Esophagus muscularis mucosa (tissue), 4 donors: ENCODE measurements at regions not wholly inside any gene's neighbourhood (a gene's known extent, or its start where the extent isn't known, plus 50 kb on each side); places are given as distances from the start of the nearest gene placed in this dataset.

ENCODE experiments used
- CTCF ChIP-seq, 3 experiments: fragments of 200-600 bp in 2 of 3; fragments of 450-650 bp in 1 of 3; sonication (generic) in 2 of 3; IDR thresholded peaks; one replicate each; pipeline ENCODE4 v1.5.1; 2017 to 2019; ENCODE audit warnings: antibody characterized with exemption in 3 of 3, mild to moderate bottlenecking in 2 of 3, moderate library complexity in 1 of 3
- EP300 ChIP-seq: sonication (generic); formaldehyde crosslinking; IDR thresholded peaks from one replicate; pipeline ENCODE4 v1.6.1; 2017; ENCODE audit warnings: antibody characterized with exemption
- POLR2A ChIP-seq: fragments of 450-650 bp; IDR thresholded peaks from one replicate; pipeline ENCODE4 v1.6.1; 2017; ENCODE audit warnings: antibody characterized with exemption, moderate library complexity, mild to moderate bottlenecking, low read depth

DNA sequence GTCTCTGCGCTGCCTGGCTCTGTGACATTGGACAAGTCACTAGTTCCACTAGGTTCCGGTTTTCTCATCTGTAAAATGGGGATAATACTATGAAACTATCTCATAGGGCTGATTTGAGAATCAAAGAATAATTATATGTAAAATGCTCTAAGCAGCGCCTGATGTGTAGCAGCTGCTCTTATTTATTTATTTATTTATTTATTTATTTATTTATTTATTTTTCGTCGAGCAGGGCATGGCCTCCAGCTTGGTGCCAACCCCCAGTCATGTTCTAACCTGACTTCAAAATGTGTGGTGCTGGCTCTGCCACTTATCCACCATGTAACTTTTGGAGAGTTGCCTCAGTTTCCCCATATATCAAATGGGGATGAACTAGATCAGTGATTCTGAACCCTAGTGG is 93.5 kb upstream of the GSC start:
- TF ChIP-seq CTCF (IDR thresholded peaks at IDR 0.05): no peak
- TF ChIP-seq POLR2A: no peak
- TF ChIP-seq EP300: no peak
